B cell (primary cell): ENCODE measurements at regions not wholly inside any gene's neighbourhood (a gene's known extent, or its start where the extent isn't known, plus 50 kb on each side); places are given as distances from the start of the nearest gene placed in this dataset.

Source experiments
- ATAC-seq: fragments of 200-7000 bp; cut with Tn5 transposase; one replicate; pipeline ENCODE4 v1.10.0; 2021; ENCODE audit warnings: low read depth, mild to moderate bottlenecking, moderate number of reproducible peaks, moderate library complexity
- CTCF ChIA-PET: fragments of 350-600 bp; sonication (Branson Sonifier 250); formaldehyde crosslinking; loops from one replicate; lab custom pipeline; 2021; ENCODE audit warnings: antibody characterized with exemption, inconsistent platforms; lab: Charles Lee
- POLR2A ChIA-PET: fragments of 350-600 bp; sonication (Branson Sonifier 250); formaldehyde crosslinking; loops from one replicate; lab custom pipeline; 2021; ENCODE audit warnings: antibody characterized with exemption; lab: Charles Lee
- DNase-seq: peaks from one replicate; pipeline ENCODE4 v3.0.0; 2013
- H2AFZ ChIP-seq: 2 replicates; pipeline ENCODE4 v1.6.1; 2012; ENCODE audit warnings: mild to moderate bottlenecking, low read depth, low read length; ENCODE audit not compliant: insufficient read depth, poor library complexity, severe bottlenecking
- H3K27ac ChIP-seq, 2 donors: 1 replicate in 1 of 2; 2 replicates in 1 of 2; pipeline ENCODE4 v1.5.1; 2012 to 2013; ENCODE audit warnings: low read length in 2 of 2, mild to moderate bottlenecking in 2 of 2, moderate library complexity in 1 of 2
- H3K27me3 ChIP-seq, 4 experiments: fragments of 200-600 bp in 1 of 4; sonication (generic) in 1 of 4; replicated peaks in 1 of 4; 1 replicate in 2 of 4; 2 replicates in 2 of 4; pipeline versions ENCODE4 v1.6.1 to v1.7.0; 2013 to 2016; ENCODE audit warnings: low read length in 3 of 4, mild to moderate bottlenecking in 2 of 4, mixed read lengths in 1 of 4, moderate library complexity in 1 of 4; ENCODE audit not compliant: insufficient read depth in 4 of 4, control insufficient read depth in 3 of 4; ENCODE audit errors: control extremely low read depth in 1 of 4
- H3K36me3 ChIP-seq, 2 experiments: replicated peaks in 1 of 2; 1 replicate in 1 of 2; 2 replicates in 1 of 2; pipeline versions ENCODE4 v1.6.1 to v1.7.1; 2013; ENCODE audit warnings: low read length in 1 of 2; ENCODE audit not compliant: insufficient read depth in 2 of 2, control insufficient read depth in 1 of 2; ENCODE audit errors: control extremely low read depth in 1 of 2, extremely low read depth in 1 of 2
- H3K4me1 ChIP-seq, 2 donors: fragments of 200-600 bp in 1 of 2; sonication (generic) in 1 of 2; 1 replicate in 1 of 2; 2 replicates in 1 of 2; pipeline versions ENCODE4 v1.5.1 to v1.6.1; 2013 to 2017; ENCODE audit warnings: low read length in 2 of 2; ENCODE audit not compliant: control insufficient read depth in 2 of 2, insufficient read depth in 2 of 2
- H3K4me2 ChIP-seq: replicated peaks from 2 replicates; pipeline ENCODE3; 2012; ENCODE audit warnings: mild to moderate bottlenecking, low read depth, low read length; ENCODE audit not compliant: poor library complexity, severe bottlenecking
- H3K4me3 ChIP-seq, 5 experiments: fragments of 200-600 bp in 1 of 5; sonication (generic) in 1 of 5; 1 replicate in 3 of 5; 2 replicates in 2 of 5; pipeline versions ENCODE4 v1.5.1 to v1.7.0; 2011 to 2016; ENCODE audit warnings: low read length in 4 of 5, mild to moderate bottlenecking in 4 of 5, low read depth in 2 of 5, control low read depth in 1 of 5, moderate library complexity in 1 of 5; ENCODE audit not compliant: insufficient read depth in 1 of 5; ENCODE audit errors: control extremely low read depth in 1 of 5, extremely low read depth in 1 of 5
- H3K79me2 ChIP-seq: fragments of 200-600 bp; sonication (generic); one replicate; pipeline ENCODE4 v1.6.0; 2016; ENCODE audit warnings: low read length; ENCODE audit not compliant: control insufficient read depth, insufficient read depth
- H3K9ac ChIP-seq: fragments of 200-600 bp; sonication (generic); 2 replicates; pipeline ENCODE4 v1.6.1; 2017; ENCODE audit warnings: mild to moderate bottlenecking, low read length, moderate library complexity
- H3K9me3 ChIP-seq, 3 donors: one replicate each; pipeline versions ENCODE4 v1.6.1 to v1.7.1; 2013; ENCODE audit warnings: low read length in 2 of 3; ENCODE audit not compliant: control insufficient read depth in 2 of 3, insufficient read depth in 1 of 3; ENCODE audit errors: control extremely low read depth in 1 of 3
- H4K20me1 ChIP-seq: 2 replicates; pipeline ENCODE4 v1.6.0; 2012; ENCODE audit warnings: mild to moderate bottlenecking, low read length; ENCODE audit not compliant: insufficient read depth, control insufficient read depth, poor library complexity, severe bottlenecking
- H3K27ac Mint-ChIP-seq: one replicate; pipeline ENCODE4 v1.8.0; 2021; ENCODE audit warnings: mixed read lengths
- H3K27me3 Mint-ChIP-seq: one replicate; pipeline ENCODE4 v1.8.0; 2021; ENCODE audit warnings: mixed read lengths
- H3K4me1 Mint-ChIP-seq: one replicate; pipeline ENCODE4 v1.8.0; 2021; ENCODE audit warnings: mixed read lengths
- H3K4me3 Mint-ChIP-seq: one replicate; pipeline ENCODE4 v1.8.0; 2021; ENCODE audit warnings: mixed read lengths
- H3K9me3 Mint-ChIP-seq: one replicate; pipeline ENCODE4 v1.8.0; 2022; ENCODE audit warnings: mixed read lengths; ENCODE audit not compliant: insufficient read depth
- CTCF ChIP-seq: fragments of 200-600 bp; IDR thresholded peaks from one replicate; pipeline ENCODE4 v1.8.0; 2022; ENCODE audit warnings: antibody characterized with exemption, mild to moderate bottlenecking
- EZH2 ChIP-seq: IDR thresholded peaks from 2 replicates; pipeline ENCODE4 v1.6.1; 2012; ENCODE audit warnings: borderline replicate concordance, low read depth, mild to moderate bottlenecking, moderate library complexity, low read length; ENCODE audit not compliant: insufficient read depth, poor library complexity, severe bottlenecking
- WGBS: methylation state at CpG from one replicate; pipeline ENCODE4 v1.1.5; 2013; ENCODE audit warnings: missing lambda C conversion rate; ENCODE audit not compliant: insufficient coverage; 5-methylcytosine and 5-hydroxymethylcytosine counted together
- intact Hi-C: fragments of 100-400 bp; cut with micrococcal nuclease; formaldehyde crosslinking; loops from one replicate; pipeline ENCODE4 v1.10.0; 2022

- ATAC-seq (no peak), DNase-seq (no peak)
- Histone ChIP-seq H3K4me1 (no peaks in the 10 kb centered on the region), H2AFZ (no peak overlapping the region), H3K27me3 (no peaks in the 10 kb centered on the region), H3K9me3 (peaks cover 2 to 12% (median 4%) of the 10 kb centered on the region in 3 donors), H3K9ac (no peak overlapping the region), H4K20me1 (no peaks in the 10 kb centered on the region), H3K27ac (no peak overlapping the region), H3K4me3 (no peak overlapping the region), H3K4me2 (no peak overlapping the region), H3K36me3 (no peaks in the 10 kb centered on the region), H3K79me2 (no peaks in the 10 kb centered on the region)
- no CpG with 5 or more reads among the region's 1 CpG for WGBS
- Mint-ChIP-seq H3K9me3 (peaks cover 10% of the 10 kb centered on the region), H3K4me3 (no peak overlapping the region), H3K4me1 (no peaks in the 10 kb centered on the region), H3K27ac (no peak overlapping the region), H3K27me3 (no peaks in the 10 kb centered on the region)
- intact Hi-C loops, result no loop called here
- TF ChIP-seq EZH2 (no peak), CTCF (no peak)
- ChIA-PET POLR2A (no interaction called here), CTCF (no interaction called here)
Measured at GRCh38 chr14:40733206-40733605, 873.5 kb upstream of the LRFN5 start.

GRCh38 chr14:40727107-40727506 lies 879.6 kb upstream of the LRFN5 start:
- intact Hi-C loops, result no loop called here

More at GRCh38 chr14:40727107-40727506, 879.6 kb upstream of the LRFN5 start:
- Histone ChIP-seq H3K4me1 (no peaks in the 10 kb centered on the region), H3K27me3 (no peaks in the 10 kb centered on the region), H3K4me3 (no peak overlapping the region), H3K9me3 (peaks cover 0 to 11% (median 1%) of the 10 kb centered on the region in 3 donors), H3K79me2 (no peaks in the 10 kb centered on the region), H3K4me2 (no peak overlapping the region), H2AFZ (no peak overlapping the region), H3K36me3 (no peaks in the 10 kb centered on the region), H3K9ac (no peak overlapping the region), H4K20me1 (no peaks in the 10 kb centered on the region), H3K27ac (no peak overlapping the region)
- Mint-ChIP-seq H3K27ac (no peak overlapping the region), H3K9me3 (peaks cover 7% of the 10 kb centered on the region), H3K4me3 (no peak overlapping the region), H3K27me3 (no peaks in the 10 kb centered on the region), H3K4me1 (no peaks in the 10 kb centered on the region)
- CTCF ChIA-PET, result no interaction called here
- TF ChIP-seq CTCF (no peak), EZH2 (no peak)
- DNase-seq, result no peak
- POLR2A ChIA-PET, result no interaction called here
- no CpG with 5 or more reads among the region's 2 CpGs for WGBS
- no peak for ATAC-seq
